WERI-Rb-1 (cell line): ENCODE measurements at regions not wholly inside any gene's neighbourhood (a gene's known extent, or its start where the extent isn't known, plus 50 kb on each side); places are given as distances from the start of the nearest gene placed in this dataset.
A peak's percentile ranks its signal among the peaks of the same experiment; 100 is the strongest.
"Not testable (repeated sequence)": the region's sequence is repeated elsewhere in the genome, so short reads cannot be mapped to it uniquely, and the experiment has no call there.

Experiments used
- DNase-seq: peaks from one replicate; pipeline ENCODE4 v3.0.0-alpha.2; 2020
- H3K27ac ChIP-seq: fragments of 250-450 bp; sonication (Bioruptor Pico); 2 replicates; pipeline ENCODE4 v1.5.1; 2020; ENCODE audit warnings: mild to moderate bottlenecking, moderate library complexity
- H3K27me3 ChIP-seq: fragments of 250-450 bp; sonication (Bioruptor Pico); 2 replicates; pipeline ENCODE4 v1.5.1; 2021; ENCODE audit warnings: mild to moderate bottlenecking, low read depth, moderate library complexity; ENCODE audit not compliant: insufficient read depth, severe bottlenecking
- H3K36me3 ChIP-seq: fragments of 250-450 bp; sonication (Bioruptor Pico); 2 replicates; pipeline ENCODE4 v1.5.1; 2020; ENCODE audit warnings: mild to moderate bottlenecking, moderate library complexity
- H3K4me3 ChIP-seq: 2 replicates; pipeline ENCODE4 v1.5.1; 2011; ENCODE audit warnings: low read depth, mild to moderate bottlenecking, control low read depth, low read length
- H3K9me3 ChIP-seq: fragments of 250-450 bp; sonication (Bioruptor Pico); 2 replicates; pipeline ENCODE4 v1.5.1; 2021; ENCODE audit warnings: mild to moderate bottlenecking, moderate library complexity; ENCODE audit not compliant: severe bottlenecking
- TF ChIP-seq, protein P1 (sequence below): IDR thresholded peaks from 2 replicates; pipeline ENCODE4 v1.5.1; 2011; ENCODE audit warnings: low read depth, mild to moderate bottlenecking, control low read depth, inconsistent platforms, low read length

DNA sequence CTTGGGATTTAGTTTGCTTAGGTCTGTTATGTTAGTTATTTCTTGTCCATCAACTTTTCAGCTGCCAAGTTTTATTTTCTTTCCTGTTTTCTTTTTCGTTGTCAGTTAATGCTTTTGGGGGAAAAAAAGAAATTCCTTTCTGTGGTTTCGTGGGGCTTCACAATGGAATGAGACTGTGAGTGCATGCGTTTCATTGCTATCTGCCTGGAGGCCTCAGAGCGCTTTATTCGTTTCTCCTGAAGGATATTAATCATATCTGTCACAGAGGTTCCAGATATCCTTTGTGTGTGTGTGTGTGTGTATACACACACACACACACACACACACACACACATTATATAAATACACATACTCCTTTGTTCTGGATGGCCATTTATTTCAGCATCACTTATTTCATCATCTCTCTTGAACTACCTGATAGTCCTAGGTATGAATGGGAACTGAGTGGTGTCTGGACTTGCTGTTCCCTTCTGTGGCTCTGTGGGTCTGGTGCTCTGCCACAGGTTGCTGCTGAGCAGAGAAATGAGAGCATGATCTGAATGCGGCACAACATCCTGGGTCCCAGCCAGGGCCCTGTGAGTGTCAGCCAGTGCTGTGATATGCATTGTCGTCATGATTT, 66.9 kb upstream of the ADORA2B start:
- not testable (repeated sequence) for H3K9me3 ChIP-seq, H3K4me3 ChIP-seq, H3K27me3 ChIP-seq, H3K36me3 ChIP-seq, DNase-seq
- 0 out of 2 replicates have a peak overlapping the region, but pooled peaks have one; percentile 22 for H3K27ac ChIP-seq

DNA sequence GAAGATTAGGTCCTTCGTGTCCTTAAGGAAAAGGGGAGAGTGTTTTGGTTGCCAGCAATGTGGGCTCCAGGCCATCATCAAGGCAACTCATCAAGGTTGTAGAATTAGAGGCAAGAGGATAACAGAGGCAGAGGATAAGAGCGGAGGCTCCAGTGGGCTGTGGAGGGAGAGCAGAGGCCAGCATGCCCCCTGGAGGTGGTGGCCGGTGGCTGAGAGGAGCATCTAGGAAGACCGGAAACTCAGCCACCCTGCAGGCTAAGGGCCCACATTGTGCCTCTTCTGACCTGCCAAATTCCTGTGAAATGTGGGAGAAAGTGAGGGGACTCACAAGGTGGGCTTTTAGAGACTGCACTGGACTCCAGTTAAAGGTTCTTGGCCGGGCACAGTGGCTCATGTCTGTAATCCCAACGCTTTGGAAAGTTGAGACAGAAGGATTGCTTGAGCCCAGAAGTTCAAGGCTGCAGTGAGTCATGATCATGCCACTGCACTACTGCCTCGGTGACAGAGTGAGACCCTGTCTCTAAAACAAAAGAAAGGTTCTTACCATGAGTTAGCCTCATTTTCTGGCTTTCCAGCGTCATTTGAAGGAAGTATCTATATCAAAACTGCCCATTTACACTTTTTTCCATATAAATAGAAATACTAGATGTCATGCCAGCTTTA, 62.7 kb upstream of the ADORA2B start:
- Histone ChIP-seq H3K4me3 (no peak overlapping the region), H3K9me3 (no peaks in the 10 kb centered on the region), H3K27me3 (no peaks in the 10 kb centered on the region), H3K36me3 (no peaks in the 10 kb centered on the region), H3K27ac (no peak overlapping the region)
- DNase-seq, result peak; percentile 30
- TF ChIP-seq, protein P1, sequence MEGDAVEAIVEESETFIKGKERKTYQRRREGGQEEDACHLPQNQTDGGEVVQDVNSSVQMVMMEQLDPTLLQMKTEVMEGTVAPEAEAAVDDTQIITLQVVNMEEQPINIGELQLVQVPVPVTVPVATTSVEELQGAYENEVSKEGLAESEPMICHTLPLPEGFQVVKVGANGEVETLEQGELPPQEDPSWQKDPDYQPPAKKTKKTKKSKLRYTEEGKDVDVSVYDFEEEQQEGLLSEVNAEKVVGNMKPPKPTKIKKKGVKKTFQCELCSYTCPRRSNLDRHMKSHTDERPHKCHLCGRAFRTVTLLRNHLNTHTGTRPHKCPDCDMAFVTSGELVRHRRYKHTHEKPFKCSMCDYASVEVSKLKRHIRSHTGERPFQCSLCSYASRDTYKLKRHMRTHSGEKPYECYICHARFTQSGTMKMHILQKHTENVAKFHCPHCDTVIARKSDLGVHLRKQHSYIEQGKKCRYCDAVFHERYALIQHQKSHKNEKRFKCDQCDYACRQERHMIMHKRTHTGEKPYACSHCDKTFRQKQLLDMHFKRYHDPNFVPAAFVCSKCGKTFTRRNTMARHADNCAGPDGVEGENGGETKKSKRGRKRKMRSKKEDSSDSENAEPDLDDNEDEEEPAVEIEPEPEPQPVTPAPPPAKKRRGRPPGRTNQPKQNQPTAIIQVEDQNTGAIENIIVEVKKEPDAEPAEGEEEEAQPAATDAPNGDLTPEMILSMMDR, result peak; percentile 67

DNA sequence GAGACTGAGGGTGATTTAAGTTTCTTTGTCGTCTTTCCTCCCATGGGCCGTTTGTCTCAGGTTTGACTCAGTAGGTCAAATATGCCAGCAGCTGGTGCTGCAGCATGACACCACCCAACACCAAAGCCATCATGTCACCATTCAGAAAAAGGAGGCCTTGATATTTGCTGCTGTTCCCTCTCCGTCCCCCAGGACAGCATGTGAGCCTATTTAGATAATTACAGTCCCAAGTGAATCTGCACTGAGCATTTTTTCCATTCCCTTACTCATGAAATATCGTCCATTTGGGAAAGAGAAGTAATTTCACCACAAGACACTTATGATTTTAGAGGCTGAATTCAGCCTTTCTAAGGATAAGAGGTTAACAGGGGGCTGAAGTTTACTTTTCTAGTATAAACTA, 62.2 kb upstream of the ADORA2B start:
- Histone ChIP-seq H3K4me3 (no peak overlapping the region), H3K36me3 (no peaks in the 10 kb centered on the region), H3K27me3 (no peaks in the 10 kb centered on the region), H3K27ac (no peak overlapping the region), H3K9me3 (no peaks in the 10 kb centered on the region)
- DNase-seq, result no peak
- TF ChIP-seq, protein P1, result no peak

DNA sequence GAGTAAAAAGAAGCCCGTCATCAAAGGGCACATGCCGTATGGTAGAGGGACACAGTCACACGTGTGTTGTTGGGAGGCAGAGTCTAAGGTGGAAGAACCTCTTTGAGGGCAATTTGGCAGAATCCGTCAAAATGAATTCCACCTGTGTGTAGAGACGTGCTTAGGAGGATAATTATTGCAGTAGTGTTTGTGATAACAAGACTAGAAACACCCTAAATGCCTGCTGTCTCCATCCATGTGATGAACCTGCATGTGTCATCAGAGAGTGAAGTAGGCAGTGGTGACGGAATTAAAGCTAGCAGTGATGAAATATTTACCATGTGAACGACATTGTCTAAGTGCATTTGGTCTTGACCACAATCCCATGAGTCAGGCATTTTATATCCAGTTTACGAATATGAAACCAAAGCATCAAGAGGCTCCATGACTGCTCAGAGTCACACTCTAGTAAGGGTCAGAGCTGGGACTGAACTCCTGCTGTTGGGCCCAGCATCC, 61.3 kb upstream of the ADORA2B start:
- Histone ChIP-seq H3K36me3 (no peaks in the 10 kb centered on the region), H3K27ac (no peak overlapping the region), H3K4me3 (no peak overlapping the region), H3K9me3 (no peaks in the 10 kb centered on the region), H3K27me3 (no peaks in the 10 kb centered on the region)
- DNase-seq, result no peak
- TF ChIP-seq, protein P1, result no peak

DNA sequence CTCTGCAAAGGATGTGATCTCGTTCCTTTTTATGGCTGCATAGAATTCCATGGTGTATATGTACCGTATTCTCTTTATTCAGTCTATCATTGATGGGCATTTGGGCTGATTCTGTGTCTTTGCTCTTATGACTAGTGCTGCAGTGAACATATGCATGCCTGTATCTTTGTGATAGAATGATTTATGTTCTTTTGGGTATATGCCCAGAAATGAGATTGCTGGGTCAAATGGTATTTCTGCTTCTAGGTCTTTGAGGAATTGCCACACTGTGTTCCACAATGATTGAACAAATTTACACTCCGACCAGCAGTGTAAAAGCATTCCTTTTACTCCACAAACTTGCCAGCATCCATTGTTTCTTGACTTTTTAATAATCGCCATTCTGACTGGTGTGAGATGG, 60.2 kb upstream of the ADORA2B start:
- H3K27me3 ChIP-seq, result no peaks in the 10 kb centered on the region
- no peak for DNase-seq
- no peaks in the 10 kb centered on the region for H3K9me3 ChIP-seq
- no peak overlapping the region for H3K27ac ChIP-seq
- TF ChIP-seq, protein P1, result no peak
- no peaks in the 10 kb centered on the region for H3K36me3 ChIP-seq
- H3K4me3 ChIP-seq, result no peak overlapping the region

DNA sequence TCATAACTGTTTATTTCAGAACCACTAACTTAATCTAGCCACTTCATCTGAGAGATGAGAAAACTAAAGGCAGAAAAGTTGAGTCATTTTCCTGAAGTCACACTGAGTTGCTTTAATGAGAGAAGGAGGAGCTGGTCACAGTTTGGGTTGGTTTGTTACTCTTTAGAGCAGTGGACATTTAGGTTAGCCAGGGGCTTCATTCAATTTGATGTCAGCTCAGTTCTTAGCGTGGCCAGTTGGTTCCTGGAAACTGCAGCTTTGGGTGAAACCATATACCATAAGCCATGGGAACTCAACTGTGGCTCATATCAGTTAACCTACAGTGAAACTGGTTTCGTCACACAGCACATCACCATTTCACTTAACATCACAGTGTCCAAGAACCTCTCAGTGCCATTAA, 59.2 kb upstream of the ADORA2B start:
- H3K36me3 ChIP-seq, result no peaks in the 10 kb centered on the region
- H3K4me3 ChIP-seq, result no peak overlapping the region
- TF ChIP-seq, protein P1, result no peak
- H3K27me3 ChIP-seq, result no peaks in the 10 kb centered on the region
- no peaks in the 10 kb centered on the region for H3K9me3 ChIP-seq
- no peak overlapping the region for H3K27ac ChIP-seq
- no peak for DNase-seq
